HG02973 (cell line): ENCODE measurements at regions not wholly inside any gene's neighbourhood (a gene's known extent, or its start where the extent isn't known, plus 50 kb on each side); places are given as distances from the start of the nearest gene placed in this dataset.
"Not testable (repeated sequence)": the region's sequence is repeated elsewhere in the genome, so short reads cannot be mapped to it uniquely, and the experiment has no call there.

Source experiments
- ATAC-seq: cut with Tn5 transposase; IDR thresholded peaks from one replicate; pipeline ENCODE4 v1.9.1; 2021; ENCODE audit warnings: moderate library complexity; ENCODE audit not compliant: unreplicated experiment

DNA sequence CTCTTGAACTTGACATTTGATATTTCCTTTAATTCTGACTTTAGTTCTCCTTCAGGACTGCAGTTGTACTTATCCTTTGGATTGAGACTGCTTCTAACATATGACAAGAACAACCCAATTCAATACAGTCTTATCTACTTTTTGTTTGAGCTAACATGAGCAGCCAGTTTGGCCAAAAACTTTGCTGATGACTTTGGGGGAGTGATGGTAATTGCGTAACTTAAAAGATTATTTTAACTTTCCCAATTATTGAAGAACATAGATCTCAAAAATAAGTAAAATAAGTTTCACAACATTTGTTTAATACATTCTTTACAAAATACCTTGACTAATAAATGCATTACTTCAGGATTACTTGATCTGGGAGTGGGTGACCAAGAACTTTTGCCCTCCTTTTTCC lies 1311.1 kb upstream of the NRXN1 start:
- no peak for ATAC-seq

DNA sequence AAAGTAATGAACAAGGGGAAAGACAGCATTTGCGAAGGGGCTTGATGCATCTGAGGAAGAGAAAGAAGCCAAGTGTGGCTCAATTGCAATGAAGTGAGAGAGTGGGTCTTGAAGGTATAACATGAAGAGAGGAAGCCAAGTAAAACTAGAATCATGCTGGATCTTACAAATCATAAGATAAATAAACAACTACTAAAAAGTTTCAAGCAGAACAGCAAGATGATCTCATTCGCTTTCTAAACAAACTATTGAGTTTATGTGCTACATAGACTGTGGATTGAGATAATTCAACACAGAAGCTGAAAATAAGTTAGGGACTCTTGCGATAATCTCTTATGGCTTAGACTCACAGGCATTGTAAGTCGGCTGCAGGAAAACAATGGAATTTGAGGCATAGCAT lies 1310.5 kb upstream of the NRXN1 start:
- ATAC-seq = no peak

GRCh38 chr2:52341732-52342131 lies 1309.8 kb upstream of the NRXN1 start:
- no peak for ATAC-seq

DNA sequence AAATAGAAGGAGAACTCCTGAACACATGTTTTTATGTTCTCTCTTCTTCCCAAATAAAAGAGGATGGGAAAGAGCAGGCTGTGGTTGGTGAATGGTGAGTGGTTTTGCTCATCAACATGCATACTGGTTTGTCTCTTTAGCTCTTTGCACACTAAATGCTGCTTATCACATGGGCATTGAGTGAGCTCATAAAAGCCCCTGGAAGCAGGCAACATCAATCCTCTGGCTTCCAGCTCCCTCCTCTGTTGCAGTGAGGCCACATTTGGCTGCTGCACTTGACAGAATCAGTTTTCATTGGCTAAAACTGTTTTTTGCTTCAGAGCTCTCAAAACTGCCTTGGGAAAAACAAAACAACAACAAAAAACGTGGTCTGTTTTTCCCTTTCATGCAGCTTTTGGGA lies 1308.2 kb upstream of the NRXN1 start:
- no peak for ATAC-seq

GRCh38 chr2:52337786-52338185 lies 1305.9 kb upstream of the NRXN1 start:
- not testable (repeated sequence) for ATAC-seq

DNA sequence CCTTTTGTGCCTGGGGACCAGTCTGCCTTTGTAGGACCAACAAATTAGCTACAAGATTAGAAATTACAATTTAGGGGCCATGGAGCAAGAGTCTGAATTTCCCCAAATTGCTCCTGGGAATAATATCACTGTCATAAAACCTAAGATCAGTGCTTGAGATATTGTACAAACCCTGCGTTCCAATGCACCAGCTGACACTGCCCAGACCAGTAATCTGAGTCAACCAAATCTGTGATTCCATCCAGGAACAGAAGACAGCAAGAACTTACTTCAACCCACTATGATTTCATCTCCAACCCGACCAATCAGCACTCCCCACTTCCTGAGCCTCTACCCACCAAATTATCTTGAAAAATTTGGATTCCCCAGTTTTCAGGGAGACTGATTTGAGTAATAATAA lies 1305.0 kb upstream of the NRXN1 start:
- ATAC-seq = no peak

DNA sequence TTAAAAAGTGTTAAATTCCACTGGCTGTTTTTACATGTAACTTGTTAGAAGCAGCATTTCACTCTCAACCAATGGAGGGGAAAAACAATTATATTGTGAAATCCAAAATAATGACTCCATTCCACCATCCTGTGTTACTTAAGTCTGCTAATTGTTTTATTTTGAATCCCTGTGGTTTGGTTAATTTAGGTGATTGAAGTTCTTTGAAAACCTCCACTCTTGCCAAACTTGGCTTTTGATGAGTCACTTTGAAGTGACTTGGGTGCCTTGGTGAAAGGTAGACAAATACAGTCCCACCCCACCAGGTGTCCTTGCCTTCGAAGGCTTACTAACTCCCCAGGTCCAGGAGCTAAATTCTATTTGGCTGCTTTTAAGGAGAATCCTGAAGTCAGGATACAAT lies 1303.8 kb upstream of the NRXN1 start:
- no peak for ATAC-seq

DNA sequence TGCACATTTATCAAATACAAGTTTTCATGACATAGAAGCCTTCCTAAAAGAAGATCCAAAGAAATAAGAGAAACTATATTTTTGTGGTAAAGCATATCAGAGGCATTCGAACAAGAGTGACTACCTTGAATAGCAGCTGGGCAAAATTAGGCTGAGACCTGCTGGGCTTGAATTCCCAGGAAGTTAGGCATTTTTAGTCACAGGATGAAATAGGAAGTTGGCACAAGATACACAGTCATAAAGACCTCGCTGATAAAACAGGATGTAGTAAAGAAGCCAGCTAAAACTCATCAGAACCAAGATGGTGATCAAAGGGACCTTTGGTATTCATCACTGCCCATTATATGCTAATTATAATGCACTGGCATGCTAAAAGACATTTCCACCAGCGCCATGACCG lies 1302.3 kb upstream of the NRXN1 start:
- no peak for ATAC-seq

DNA sequence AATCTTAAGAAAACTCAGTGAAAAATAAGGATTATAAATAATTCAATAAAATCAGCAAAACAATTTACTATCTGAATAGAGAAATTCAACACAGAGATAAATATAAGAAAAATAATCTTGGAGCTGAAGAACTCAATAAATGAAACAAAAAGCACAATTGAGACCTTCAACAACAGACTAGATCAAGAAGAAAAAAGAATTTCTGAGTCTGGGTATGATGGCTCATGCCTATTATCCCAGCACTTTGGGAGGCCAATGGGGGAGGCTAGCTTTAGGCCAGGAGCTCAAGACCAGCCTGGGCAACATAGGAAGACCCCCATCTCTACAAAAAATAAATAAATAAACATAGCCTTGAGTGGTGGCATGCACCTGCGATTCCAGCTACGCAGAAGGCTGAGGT lies 1295.7 kb upstream of the NRXN1 start:
- ATAC-seq = no peak

DNA sequence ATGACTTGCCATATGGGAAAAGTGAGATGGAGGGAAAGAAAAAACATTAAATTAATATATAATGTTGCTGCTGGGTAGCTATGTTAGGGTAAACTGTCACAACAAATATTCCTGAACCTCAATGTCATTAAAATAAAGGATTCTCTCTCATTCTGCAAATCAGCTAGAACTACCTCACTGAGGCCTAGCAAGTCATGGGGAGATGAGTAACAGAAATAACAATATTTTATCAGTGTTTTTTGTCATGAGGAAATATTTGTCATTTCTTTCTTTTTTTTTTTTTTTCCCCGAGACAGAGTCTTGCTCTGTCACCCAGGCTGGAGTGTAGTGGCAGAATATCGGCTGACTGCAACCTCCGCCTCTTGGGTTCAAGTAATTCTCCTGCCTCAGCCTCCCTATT lies 1282.3 kb upstream of the NRXN1 start:
- no peak for ATAC-seq

DNA sequence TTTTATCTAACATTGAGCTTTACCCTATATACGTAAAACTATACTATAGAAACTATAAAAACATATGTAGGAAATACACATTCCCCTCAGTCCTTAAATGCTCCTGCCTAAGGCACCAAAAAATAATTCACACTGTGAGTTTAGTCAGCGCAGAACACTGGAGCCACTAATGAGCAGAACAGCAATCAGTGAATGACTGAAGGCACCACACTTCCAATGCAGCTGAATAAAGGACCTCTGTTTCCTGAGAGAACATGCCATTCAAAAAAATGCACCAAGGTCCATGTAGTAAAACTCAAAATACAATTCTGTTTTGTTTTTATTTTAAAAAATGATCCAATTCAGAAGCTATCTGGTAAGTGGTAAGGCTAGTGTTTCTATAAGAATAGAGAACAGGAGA lies 1280.6 kb upstream of the NRXN1 start:
- no peak for ATAC-seq

GRCh38 chr2:52311862-52312261 lies 1279.9 kb upstream of the NRXN1 start:
- no peak for ATAC-seq

DNA sequence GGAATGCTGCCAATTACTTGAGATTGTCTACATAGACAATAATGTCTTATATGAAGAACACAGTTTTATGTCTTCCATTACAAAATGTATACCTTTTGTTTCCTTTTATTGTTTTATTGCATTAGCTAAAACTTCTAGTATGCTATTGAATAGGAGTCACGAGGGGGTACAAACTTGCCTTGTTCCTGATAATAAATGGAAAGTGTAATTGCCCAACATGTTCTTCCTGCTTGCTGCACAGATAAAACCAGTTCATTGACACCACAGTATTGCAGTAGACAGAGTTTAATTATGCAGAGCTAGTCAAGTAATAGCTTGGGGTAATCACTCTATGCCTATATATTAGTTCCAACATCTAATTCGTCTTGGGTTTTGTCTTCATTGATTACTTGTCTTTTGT lies 1276.2 kb upstream of the NRXN1 start:
- no peak for ATAC-seq

DNA sequence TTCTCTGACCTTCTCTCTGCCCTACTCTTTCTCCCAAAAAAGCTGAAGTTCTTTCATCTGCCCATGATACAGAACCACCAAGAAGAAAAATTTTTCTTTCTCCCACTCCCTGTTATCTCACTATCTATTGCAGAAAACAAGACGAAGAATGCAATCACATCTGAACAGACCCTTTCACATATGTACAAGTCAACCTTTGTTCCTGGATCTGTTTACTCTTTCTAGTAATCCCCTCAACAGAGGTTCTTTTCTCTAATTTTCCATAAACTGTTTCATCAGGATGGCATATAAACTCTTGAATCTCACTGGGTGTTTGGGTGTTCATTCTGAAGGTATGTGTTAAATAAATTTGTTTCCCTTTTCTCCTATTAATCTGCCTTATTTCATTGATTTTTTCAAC lies 1262.7 kb upstream of the NRXN1 start:
- no peak for ATAC-seq

GRCh38 chr2:52292801-52293200 lies 1260.9 kb upstream of the NRXN1 start:
- ATAC-seq = no peak

- no peak for ATAC-seq
Observed at GRCh38 chr2:52289741-52290140, 1257.8 kb upstream of the NRXN1 start.

- no peak for ATAC-seq
Observed at GRCh38 chr2:52288596-52288995, 1256.7 kb upstream of the NRXN1 start.

- ATAC-seq = no peak
Observed at GRCh38 chr2:52269696-52270485, 1238.0 kb upstream of the NRXN1 start.

GRCh38 chr2:52264911-52265310 lies 1233.0 kb upstream of the NRXN1 start:
- no peak for ATAC-seq

GRCh38 chr2:52264488-52264887 lies 1232.6 kb upstream of the NRXN1 start:
- no peak for ATAC-seq

- no peak for ATAC-seq
Observed at GRCh38 chr2:52260904-52261303, 1229.0 kb upstream of the NRXN1 start.

DNA sequence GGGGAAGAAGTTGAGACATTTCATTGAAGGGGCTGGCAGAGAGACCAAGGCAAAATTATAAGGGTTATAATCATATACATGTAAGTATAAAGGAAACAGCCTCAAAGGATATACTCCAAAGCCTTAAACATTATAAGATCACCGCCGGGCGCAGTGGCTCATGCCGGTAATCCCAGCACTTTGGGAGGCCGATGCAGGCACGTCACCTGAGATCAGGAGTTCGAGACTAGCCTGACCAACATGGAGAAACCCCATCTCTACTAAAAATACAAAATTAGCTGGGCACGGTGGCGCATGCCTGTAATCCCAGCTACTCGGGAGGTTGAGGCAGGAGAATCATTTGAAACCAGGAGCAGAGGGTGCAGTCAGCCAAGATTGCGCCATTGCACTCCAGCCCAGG lies 1227.0 kb upstream of the NRXN1 start:
- ATAC-seq = not testable (repeated sequence)

GRCh38 chr2:52258038-52258437 lies 1226.1 kb upstream of the NRXN1 start:
- ATAC-seq = no peak
